ENCODE measurements at regions not wholly inside any gene's neighbourhood (a gene's known extent, or its start where the extent isn't known, plus 50 kb on each side); places are given as distances from the start of the nearest gene placed in this dataset.

GRCh38 chr2:103427567-103427966 lies 665.7 kb downstream of the TMEM182 start:
- TF ChIP-seq SPI1 (IDR thresholded peaks at IDR 0.05; ENCODE audit: low read depth, low read length) (no peak), POLR2A (IDR thresholded peaks at IDR 0.05; ENCODE audit: low read depth, low read length) (no peak)

All from GM12891 (cell line).